ENCODE measurements at regions not wholly inside any gene's neighbourhood (a gene's known extent, or its start where the extent isn't known, plus 50 kb on each side); places are given as distances from the start of the nearest gene placed in this dataset.

- no peak overlapping the region for H3K4me3 ChIP-seq (ENCODE audit: insufficient read depth, low read depth, low read length)
- H3K27me3 ChIP-seq (ENCODE audit: control insufficient read depth, insufficient read depth, low read length) = no peaks in the 10 kb centered on the region
- no peak for DNase-seq
- H3K36me3 ChIP-seq (replicated peaks; ENCODE audit: control insufficient read depth, insufficient read depth, low read length) = no peaks in the 10 kb centered on the region
Observed at GRCh38 chr18:56221195-56222065, 417.0 kb downstream of the TXNL1 start.

- H3K36me3 ChIP-seq (replicated peaks; ENCODE audit: control insufficient read depth, insufficient read depth, low read length) = no peaks in the 10 kb centered on the region
- DNase-seq = no peak
- no peak overlapping the region for H3K4me3 ChIP-seq (ENCODE audit: insufficient read depth, low read depth, low read length)
- H3K27me3 ChIP-seq (ENCODE audit: control insufficient read depth, insufficient read depth, low read length) = no peaks in the 10 kb centered on the region
Observed at GRCh38 chr18:56217406-56217805, 421.0 kb downstream of the TXNL1 start.

- no peaks in the 10 kb centered on the region for H3K36me3 ChIP-seq (replicated peaks; ENCODE audit: control insufficient read depth, insufficient read depth, low read length)
- no peak overlapping the region for H3K4me3 ChIP-seq (ENCODE audit: insufficient read depth, low read depth, low read length)
- H3K27me3 ChIP-seq (ENCODE audit: control insufficient read depth, insufficient read depth, low read length) = no peaks in the 10 kb centered on the region
- DNase-seq = no peak
Observed at GRCh38 chr18:56214706-56215105, 423.7 kb downstream of the TXNL1 start.

DNA sequence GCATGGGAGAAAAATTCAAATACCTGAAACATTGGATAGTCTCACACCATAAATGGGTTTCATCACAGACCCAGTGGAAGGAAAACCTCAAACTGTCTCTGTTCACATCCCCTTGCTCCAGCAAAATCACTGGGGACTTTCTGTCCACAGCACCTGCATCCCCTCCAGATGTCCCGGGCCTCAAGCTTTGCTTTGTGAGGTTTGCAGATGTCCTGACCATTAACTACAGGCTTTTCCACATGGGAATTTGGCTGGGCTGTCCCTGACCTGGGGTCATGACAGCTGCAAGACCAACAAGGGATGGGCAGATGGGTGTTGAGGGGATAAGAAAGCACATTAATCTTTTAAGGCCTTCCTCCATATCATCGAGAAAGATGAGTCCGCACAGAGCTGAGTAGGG is 427.9 kb downstream of the TXNL1 start:
- Histone ChIP-seq H3K27me3 (ENCODE audit: control insufficient read depth, insufficient read depth, low read length) (no peaks in the 10 kb centered on the region), H3K36me3 (replicated peaks; ENCODE audit: control insufficient read depth, insufficient read depth, low read length) (no peaks in the 10 kb centered on the region), H3K4me3 (ENCODE audit: insufficient read depth, low read depth, low read length) (no peak overlapping the region)
- no peak for DNase-seq

DNA sequence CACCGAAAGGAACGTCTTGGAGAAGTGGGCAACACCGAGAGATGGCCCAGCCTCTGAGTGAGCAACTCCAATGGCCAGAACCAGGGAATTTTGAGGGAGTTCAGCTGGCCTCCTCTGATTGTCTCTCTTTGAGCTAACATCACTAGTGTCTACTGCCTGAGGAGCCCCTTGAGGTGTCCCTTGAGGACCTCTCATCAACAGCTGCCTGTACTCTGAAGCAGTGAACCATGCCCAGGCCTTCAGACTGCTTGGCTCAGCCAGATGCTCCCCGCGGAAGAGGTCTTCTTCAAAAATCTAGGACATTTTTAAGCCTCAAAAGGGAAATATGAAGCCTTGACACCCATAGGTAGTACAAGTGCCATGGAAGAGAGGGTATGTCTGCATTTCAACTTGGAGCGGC is 430.4 kb downstream of the TXNL1 start:
- Histone ChIP-seq H3K27me3 (ENCODE audit: control insufficient read depth, insufficient read depth, low read length) (no peaks in the 10 kb centered on the region), H3K4me3 (ENCODE audit: insufficient read depth, low read depth, low read length) (no peak overlapping the region), H3K36me3 (replicated peaks; ENCODE audit: control insufficient read depth, insufficient read depth, low read length) (no peaks in the 10 kb centered on the region)
- DNase-seq = no peak

- no peak overlapping the region for H3K4me3 ChIP-seq (ENCODE audit: insufficient read depth, low read depth, low read length)
- DNase-seq = no peak
- H3K36me3 ChIP-seq (replicated peaks; ENCODE audit: control insufficient read depth, insufficient read depth, low read length) = no peaks in the 10 kb centered on the region
- H3K27me3 ChIP-seq (ENCODE audit: control insufficient read depth, insufficient read depth, low read length) = no peaks in the 10 kb centered on the region
Observed at GRCh38 chr18:56204052-56204451, 434.3 kb downstream of the TXNL1 start.

GRCh38 chr18:56202678-56203077 is 435.7 kb downstream of the TXNL1 start:
- H3K27me3 ChIP-seq (ENCODE audit: control insufficient read depth, insufficient read depth, low read length) = no peaks in the 10 kb centered on the region
- H3K36me3 ChIP-seq (replicated peaks; ENCODE audit: control insufficient read depth, insufficient read depth, low read length) = no peaks in the 10 kb centered on the region
- H3K4me3 ChIP-seq (ENCODE audit: insufficient read depth, low read depth, low read length) = no peak overlapping the region
- no peak for DNase-seq

DNA sequence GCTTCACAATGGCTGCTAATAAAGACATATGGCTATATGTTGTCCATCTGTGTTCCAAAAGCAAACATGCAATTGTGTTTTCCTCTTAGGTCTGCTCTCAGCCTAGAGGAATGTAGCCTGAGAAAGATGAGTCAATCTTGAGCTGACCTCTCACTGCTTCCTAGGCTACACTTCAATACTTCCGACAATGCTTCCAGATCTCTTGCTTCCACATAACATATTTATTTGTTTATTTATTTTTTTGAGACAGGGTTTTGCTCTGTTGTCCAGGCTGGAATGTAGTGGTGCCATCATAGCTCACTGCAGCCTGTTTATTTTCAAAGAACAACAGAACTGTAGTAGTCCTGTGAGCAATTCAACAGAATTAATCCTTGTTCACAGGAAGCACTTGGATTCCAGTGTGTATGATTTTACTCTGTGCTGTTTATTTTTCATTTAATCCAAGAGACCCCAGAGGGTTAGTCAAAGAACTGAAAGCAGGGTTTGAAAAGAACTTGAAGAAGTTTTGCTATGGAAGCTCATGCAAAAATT is 437.9 kb downstream of the TXNL1 start:
- no peak for DNase-seq
- H3K4me3 ChIP-seq (ENCODE audit: insufficient read depth, low read depth, low read length) = no peak overlapping the region
- H3K27me3 ChIP-seq (ENCODE audit: control insufficient read depth, insufficient read depth, low read length) = no peaks in the 10 kb centered on the region
- H3K36me3 ChIP-seq (replicated peaks; ENCODE audit: control insufficient read depth, insufficient read depth, low read length) = no peaks in the 10 kb centered on the region

DNA sequence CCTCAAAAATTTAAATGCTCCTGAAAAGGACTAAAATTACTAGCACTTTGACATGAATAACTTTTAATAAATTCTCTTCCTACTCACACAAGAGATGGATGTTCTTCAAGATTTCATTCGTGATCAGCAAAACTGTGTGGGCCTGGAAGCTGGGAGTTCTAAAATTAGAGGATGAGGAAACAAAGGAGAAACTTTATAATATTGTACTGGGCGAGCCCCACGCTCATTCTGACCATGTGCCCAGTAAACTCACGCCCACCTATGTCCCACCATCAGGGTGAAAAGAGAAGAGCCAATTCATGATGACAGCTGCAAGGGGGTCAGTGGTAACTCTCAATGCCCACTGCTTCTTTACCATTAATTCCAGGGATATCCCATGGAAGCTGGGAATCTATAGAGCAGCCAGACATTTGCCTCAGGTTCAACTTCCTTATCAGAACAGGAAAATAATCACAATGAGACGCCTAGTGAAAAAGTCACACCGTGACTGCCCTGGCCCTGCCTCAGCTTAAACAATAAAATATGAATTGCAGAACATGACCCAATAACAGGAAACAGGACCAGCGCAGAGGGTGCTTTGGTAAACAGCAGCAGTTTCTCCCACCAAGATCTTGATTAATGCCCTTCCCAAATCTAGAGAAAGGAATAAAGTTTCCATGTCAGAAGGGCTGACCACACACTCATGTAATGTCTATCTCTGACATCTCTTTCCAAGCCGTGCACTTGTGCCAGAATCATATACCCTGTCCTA is 438.6 kb downstream of the TXNL1 start:
- Histone ChIP-seq H3K4me3 (ENCODE audit: insufficient read depth, low read depth, low read length) (no peak overlapping the region), H3K27me3 (ENCODE audit: control insufficient read depth, insufficient read depth, low read length) (no peaks in the 10 kb centered on the region), H3K36me3 (replicated peaks; ENCODE audit: control insufficient read depth, insufficient read depth, low read length) (no peaks in the 10 kb centered on the region)
- DNase-seq = no peak

GRCh38 chr18:56197241-56197859 is 441.0 kb downstream of the TXNL1 start:
- no peaks in the 10 kb centered on the region for H3K36me3 ChIP-seq (replicated peaks; ENCODE audit: control insufficient read depth, insufficient read depth, low read length)
- no peaks in the 10 kb centered on the region for H3K27me3 ChIP-seq (ENCODE audit: control insufficient read depth, insufficient read depth, low read length)
- no peak for DNase-seq
- no peak overlapping the region for H3K4me3 ChIP-seq (ENCODE audit: insufficient read depth, low read depth, low read length)

DNA sequence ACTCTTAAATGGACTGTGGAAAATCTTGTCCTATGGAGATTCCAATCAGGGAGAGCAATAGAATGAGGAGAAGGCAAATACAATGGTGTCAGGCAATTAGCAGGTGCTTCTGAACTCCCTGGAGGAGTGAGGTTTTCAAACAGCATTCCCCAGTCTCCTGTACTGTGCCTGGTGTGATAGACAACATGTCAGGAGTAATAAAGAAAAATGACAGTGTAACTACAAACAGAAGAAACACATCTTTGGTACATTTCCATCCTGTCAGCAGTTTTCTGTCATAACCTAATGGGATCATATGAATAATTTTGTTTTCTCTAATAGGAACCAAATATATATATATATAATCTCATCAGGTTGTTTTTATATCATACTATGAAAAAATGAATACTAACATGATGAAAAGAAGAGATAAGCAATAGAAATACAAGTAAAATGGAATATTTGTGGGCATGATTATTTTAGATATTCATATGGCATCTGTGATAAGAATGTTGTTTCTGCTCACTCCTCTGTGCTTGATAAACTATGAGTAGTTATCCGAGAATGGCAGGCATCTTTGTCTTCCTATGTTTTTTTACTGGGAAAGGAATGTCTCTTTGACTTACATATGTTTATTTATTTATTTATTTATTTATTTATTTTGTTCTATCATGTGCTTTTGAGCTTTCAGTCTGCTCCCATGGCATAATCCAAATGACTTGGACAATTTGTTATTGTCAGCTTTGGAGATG is 441.7 kb downstream of the TXNL1 start:
- DNase-seq = no peak
- no peaks in the 10 kb centered on the region for H3K27me3 ChIP-seq (ENCODE audit: control insufficient read depth, insufficient read depth, low read length)
- no peak overlapping the region for H3K4me3 ChIP-seq (ENCODE audit: insufficient read depth, low read depth, low read length)
- no peaks in the 10 kb centered on the region for H3K36me3 ChIP-seq (replicated peaks; ENCODE audit: control insufficient read depth, insufficient read depth, low read length)

DNA sequence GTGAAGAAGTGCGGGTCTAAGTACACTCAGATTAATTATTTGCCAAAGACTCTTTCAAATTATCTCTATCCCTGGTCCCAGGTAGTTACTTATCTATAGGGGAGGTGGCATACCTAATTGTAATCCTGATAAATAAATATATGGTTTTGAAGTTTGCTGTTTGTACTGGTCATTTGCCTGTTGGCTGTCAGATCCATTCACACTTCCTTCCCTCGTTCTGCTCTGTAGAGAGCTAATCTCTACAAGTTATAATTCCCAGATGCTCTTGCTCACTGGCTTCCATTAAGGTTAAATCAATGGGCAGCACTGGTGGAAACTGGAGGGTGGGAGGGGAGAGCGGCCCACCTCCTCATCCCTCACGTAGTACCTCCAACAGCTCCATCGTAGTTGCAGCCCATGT is 447.1 kb downstream of the TXNL1 start:
- H3K27me3 ChIP-seq (ENCODE audit: control insufficient read depth, insufficient read depth, low read length) = no peaks in the 10 kb centered on the region
- H3K36me3 ChIP-seq (replicated peaks; ENCODE audit: control insufficient read depth, insufficient read depth, low read length) = no peaks in the 10 kb centered on the region
- no peak overlapping the region for H3K4me3 ChIP-seq (ENCODE audit: insufficient read depth, low read depth, low read length)
- no peak for DNase-seq

DNA sequence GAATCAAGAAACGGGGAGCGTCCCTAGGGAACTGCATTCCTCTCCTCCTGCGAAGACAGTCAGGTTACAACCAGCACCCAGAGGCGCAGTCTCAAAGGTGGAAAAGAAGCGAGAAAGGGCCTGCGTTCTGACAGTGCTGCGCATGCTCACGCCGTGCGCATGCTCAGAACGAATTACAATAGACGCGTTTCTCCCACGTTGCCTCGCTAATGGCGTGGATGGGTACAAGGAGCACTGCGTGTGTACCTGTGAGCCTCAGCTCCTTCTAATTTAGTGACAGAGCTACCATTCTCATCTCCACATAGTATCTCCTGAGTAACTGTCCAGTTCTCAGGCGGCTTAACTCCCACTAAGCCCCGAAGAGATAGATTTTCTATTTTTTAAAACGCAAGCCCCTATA is 448.8 kb downstream of the TXNL1 start:
- Histone ChIP-seq H3K36me3 (replicated peaks; ENCODE audit: control insufficient read depth, insufficient read depth, low read length) (no peaks in the 10 kb centered on the region), H3K4me3 (ENCODE audit: insufficient read depth, low read depth, low read length) (no peak overlapping the region), H3K27me3 (ENCODE audit: control insufficient read depth, insufficient read depth, low read length) (no peaks in the 10 kb centered on the region)
- DNase-seq = no peak

- DNase-seq = no peak
- Histone ChIP-seq H3K36me3 (replicated peaks; ENCODE audit: control insufficient read depth, insufficient read depth, low read length) (no peaks in the 10 kb centered on the region), H3K4me3 (ENCODE audit: insufficient read depth, low read depth, low read length) (no peak overlapping the region), H3K27me3 (ENCODE audit: control insufficient read depth, insufficient read depth, low read length) (no peaks in the 10 kb centered on the region)
Observed at GRCh38 chr18:56188529-56189275, 449.7 kb downstream of the TXNL1 start.

Data from H7 (cell line).